ENCODE measurements at regions not wholly inside any gene's neighbourhood (a gene's known extent, or its start where the extent isn't known, plus 50 kb on each side); places are given as distances from the start of the nearest gene placed in this dataset.

DNA sequence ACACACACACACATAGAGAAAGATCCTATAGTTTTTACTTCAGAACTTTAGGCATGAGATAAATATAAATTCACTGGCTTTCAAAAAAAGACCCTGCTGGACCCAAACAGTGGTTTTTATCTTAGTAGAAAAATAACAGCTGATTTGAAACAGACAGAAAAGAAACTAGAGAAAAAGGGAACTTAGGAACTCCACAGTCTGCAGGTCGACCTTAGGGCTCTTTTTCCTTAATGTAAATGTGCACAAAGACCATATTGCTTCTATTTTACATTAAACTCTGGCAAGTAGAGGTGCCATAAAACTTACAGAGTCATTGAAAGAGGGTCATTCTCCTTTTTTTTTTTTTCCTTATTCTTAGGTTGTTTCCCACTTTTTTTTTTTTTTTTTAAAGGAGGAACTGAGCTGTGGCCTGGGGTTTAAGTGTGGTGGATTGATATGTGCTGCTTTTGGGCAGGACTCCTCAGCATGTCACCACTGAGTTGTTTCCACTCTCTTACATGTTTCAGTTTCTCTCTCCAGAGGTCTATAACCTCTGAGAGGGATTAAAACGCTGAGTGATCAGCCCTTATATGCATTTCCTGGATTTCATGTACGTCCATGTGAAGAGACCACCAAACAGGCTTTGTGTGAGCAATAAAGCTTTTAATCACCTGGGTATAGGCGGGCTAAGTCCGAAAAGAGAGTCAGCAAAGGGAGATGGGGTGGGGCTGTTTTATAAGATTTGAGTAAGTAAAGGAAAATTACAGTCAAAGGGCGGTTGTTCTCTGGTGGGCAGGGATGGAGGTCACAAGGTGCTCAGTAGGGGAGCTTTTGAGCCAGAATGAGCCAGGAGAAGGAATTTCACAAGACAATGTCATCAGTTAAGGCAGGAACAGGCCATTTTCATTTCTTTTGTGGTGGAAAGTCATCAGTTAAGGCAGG, 70.8 kb upstream of the PACRGL start:
- H3K4me2 ChIP-seq = no peak overlapping the region

DNA sequence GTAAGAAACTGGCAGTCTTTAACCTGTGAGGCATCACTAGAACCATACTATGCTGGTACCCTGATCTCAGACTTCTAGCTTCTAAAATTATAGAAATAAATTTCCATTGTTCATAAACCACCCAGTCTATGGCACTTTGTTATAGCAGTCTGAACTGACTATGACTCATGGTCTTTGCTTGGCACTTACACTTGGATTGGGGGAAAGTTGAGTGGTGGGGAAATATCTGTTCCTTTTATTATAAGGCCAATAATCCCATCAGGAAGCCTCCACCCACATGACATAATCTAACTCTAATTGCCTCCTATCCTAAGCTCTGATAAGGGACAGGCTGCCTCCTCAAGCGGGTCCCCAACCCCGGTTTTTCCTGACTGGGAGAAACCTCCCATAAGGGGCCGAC, 61.4 kb upstream of the PACRGL start:
- Histone ChIP-seq H3K36me3 (ENCODE audit: insufficient read depth) (no peaks in the 10 kb centered on the region), H3K4me1 (ENCODE audit: low read depth, poor library complexity, severe bottlenecking) (no peaks in the 10 kb centered on the region), H3K27ac (no peak overlapping the region), H2AFZ (ENCODE audit: low read depth) (no peak overlapping the region), H3K4me2 (no peak overlapping the region), H3K9ac (no peak overlapping the region), H4K20me1 (ENCODE audit: insufficient read depth) (no peaks in the 10 kb centered on the region), H3K4me3 (IDR thresholded peaks at IDR 0.05; ENCODE audit: insufficient read depth, low read depth, low read length) (no peak overlapping the region), H3K79me2 (ENCODE audit: insufficient read depth, low read depth) (no peaks in the 10 kb centered on the region), H3K27me3 (ENCODE audit: insufficient read depth, low read depth) (no peaks in the 10 kb centered on the region)
- TF ChIP-seq, protein P1, sequence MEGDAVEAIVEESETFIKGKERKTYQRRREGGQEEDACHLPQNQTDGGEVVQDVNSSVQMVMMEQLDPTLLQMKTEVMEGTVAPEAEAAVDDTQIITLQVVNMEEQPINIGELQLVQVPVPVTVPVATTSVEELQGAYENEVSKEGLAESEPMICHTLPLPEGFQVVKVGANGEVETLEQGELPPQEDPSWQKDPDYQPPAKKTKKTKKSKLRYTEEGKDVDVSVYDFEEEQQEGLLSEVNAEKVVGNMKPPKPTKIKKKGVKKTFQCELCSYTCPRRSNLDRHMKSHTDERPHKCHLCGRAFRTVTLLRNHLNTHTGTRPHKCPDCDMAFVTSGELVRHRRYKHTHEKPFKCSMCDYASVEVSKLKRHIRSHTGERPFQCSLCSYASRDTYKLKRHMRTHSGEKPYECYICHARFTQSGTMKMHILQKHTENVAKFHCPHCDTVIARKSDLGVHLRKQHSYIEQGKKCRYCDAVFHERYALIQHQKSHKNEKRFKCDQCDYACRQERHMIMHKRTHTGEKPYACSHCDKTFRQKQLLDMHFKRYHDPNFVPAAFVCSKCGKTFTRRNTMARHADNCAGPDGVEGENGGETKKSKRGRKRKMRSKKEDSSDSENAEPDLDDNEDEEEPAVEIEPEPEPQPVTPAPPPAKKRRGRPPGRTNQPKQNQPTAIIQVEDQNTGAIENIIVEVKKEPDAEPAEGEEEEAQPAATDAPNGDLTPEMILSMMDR (conservative IDR thresholded peaks at IDR 0.05; ENCODE audit: low read depth, low read length) = no peak

More for the DNA sequence above, 70.8 kb upstream of the PACRGL start:
- no peak overlapping the region for H3K9ac ChIP-seq
- no peak overlapping the region for H2AFZ ChIP-seq (ENCODE audit: low read depth)
- H3K4me1 ChIP-seq (ENCODE audit: low read depth, poor library complexity, severe bottlenecking) = no peaks in the 10 kb centered on the region
- TF ChIP-seq, protein P1 (conservative IDR thresholded peaks at IDR 0.05; ENCODE audit: low read depth, low read length) = no peak
- no peaks in the 10 kb centered on the region for H3K36me3 ChIP-seq (ENCODE audit: insufficient read depth)
- no peak overlapping the region for H3K27ac ChIP-seq
- H3K4me3 ChIP-seq (IDR thresholded peaks at IDR 0.05; ENCODE audit: insufficient read depth, low read depth, low read length) = no peak overlapping the region
- no peaks in the 10 kb centered on the region for H3K27me3 ChIP-seq (ENCODE audit: insufficient read depth, low read depth)
- H3K79me2 ChIP-seq (ENCODE audit: insufficient read depth, low read depth) = no peaks in the 10 kb centered on the region
- H4K20me1 ChIP-seq (ENCODE audit: insufficient read depth) = no peaks in the 10 kb centered on the region

DNA sequence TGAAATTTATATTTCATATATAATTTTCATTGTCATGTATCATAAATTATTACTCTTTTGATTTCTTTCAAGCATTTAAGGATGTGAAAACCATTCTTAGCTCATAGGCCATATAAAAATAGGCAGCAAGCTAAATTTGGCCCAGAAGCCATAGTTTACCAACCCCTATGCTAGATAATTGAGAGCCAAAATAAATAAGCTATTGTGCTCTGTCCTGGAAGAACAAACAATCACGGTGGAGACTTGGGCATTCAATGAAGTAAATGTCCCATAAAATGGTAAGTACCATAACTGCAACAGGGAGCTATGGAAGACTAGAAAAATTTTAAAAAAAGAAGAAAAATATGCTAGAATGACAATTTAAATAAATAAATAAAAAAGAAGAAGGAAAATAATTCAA, 60.9 kb upstream of the PACRGL start:
- Histone ChIP-seq H3K27ac (no peak overlapping the region), H2AFZ (ENCODE audit: low read depth) (no peak overlapping the region), H3K4me2 (no peak overlapping the region)

DNA sequence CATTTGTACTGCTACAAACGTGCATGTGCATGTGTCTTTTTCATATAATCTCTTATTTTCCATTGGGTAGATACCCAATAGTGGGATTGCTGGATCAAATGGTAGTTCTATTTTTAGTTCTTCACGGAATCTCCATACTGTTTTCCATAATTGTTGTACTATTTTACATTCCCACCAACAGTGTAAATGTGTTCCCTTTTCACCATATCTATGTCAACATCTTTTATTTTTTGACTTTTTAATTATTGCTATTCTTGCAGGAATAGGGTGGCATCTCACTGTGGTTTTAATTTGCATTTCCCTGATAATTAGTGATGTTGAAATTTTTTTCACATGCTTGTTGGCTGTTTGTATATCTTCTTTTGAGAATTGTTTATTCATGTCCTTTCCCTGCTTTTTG, 59.3 kb upstream of the PACRGL start:
- Histone ChIP-seq H3K79me2 (ENCODE audit: insufficient read depth, low read depth) (no peaks in the 10 kb centered on the region), H3K4me2 (no peak overlapping the region), H3K27me3 (ENCODE audit: insufficient read depth, low read depth) (no peaks in the 10 kb centered on the region), H3K4me3 (IDR thresholded peaks at IDR 0.05; ENCODE audit: insufficient read depth, low read depth, low read length) (no peak overlapping the region), H4K20me1 (ENCODE audit: insufficient read depth) (no peaks in the 10 kb centered on the region), H3K27ac (no peak overlapping the region), H2AFZ (ENCODE audit: low read depth) (no peak overlapping the region), H3K9ac (no peak overlapping the region), H3K36me3 (ENCODE audit: insufficient read depth) (no peaks in the 10 kb centered on the region), H3K4me1 (ENCODE audit: low read depth, poor library complexity, severe bottlenecking) (no peaks in the 10 kb centered on the region)
- TF ChIP-seq, protein P1 (conservative IDR thresholded peaks at IDR 0.05; ENCODE audit: low read depth, low read length) = no peak

More for the DNA sequence above, 60.9 kb upstream of the PACRGL start:
- Histone ChIP-seq H3K27me3 (ENCODE audit: insufficient read depth, low read depth) (no peaks in the 10 kb centered on the region), H3K9ac (no peak overlapping the region), H3K79me2 (ENCODE audit: insufficient read depth, low read depth) (no peaks in the 10 kb centered on the region), H3K36me3 (ENCODE audit: insufficient read depth) (no peaks in the 10 kb centered on the region), H3K4me1 (ENCODE audit: low read depth, poor library complexity, severe bottlenecking) (no peaks in the 10 kb centered on the region), H4K20me1 (ENCODE audit: insufficient read depth) (no peaks in the 10 kb centered on the region), H3K4me3 (IDR thresholded peaks at IDR 0.05; ENCODE audit: insufficient read depth, low read depth, low read length) (no peak overlapping the region)
- TF ChIP-seq, protein P1 (conservative IDR thresholded peaks at IDR 0.05; ENCODE audit: low read depth, low read length) = no peak
